AG10803 (cell line): ENCODE measurements at regions not wholly inside any gene's neighbourhood (a gene's known extent, or its start where the extent isn't known, plus 50 kb on each side); places are given as distances from the start of the nearest gene placed in this dataset.

Source experiments
- DNase-seq: peaks from one replicate; pipeline ENCODE4 v3.0.0; 2010; ENCODE audit warnings: low read depth
- H3K4me3 ChIP-seq: 2 replicates; pipeline ENCODE4 v1.5.1; 2011; ENCODE audit warnings: mild to moderate bottlenecking, low read length, control low read depth
- CTCF ChIP-seq: conservative IDR thresholded peaks from 2 replicates; pipeline ENCODE4 v1.5.1; 2011; ENCODE audit warnings: mild to moderate bottlenecking, low read length, control low read depth, inconsistent platforms

- no peak for DNase-seq
- TF ChIP-seq CTCF: no peak
- no peak overlapping the region for H3K4me3 ChIP-seq
These were observed 159.8 kb upstream of the GAS1 start for GRCh38 chr9:87107072-87107471.

DNA sequence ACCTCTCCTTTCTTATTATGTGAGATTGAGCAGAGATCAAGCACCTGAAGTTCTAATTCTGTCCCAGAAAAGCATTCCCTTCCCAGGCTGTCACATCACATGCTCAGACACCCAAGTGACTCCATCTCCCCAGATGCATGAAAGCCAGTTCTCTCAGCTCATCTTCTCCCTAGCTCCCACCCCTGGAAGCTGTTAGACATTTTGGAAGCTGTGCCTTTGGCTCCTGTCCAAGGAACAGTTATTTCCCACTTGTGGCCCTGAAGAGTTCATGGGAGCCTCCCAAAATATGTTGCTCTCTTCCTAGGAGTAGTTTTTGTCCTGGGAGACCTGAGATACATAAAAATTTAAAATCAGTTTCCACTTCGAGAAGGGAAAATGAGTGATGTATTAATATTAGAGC is 161.4 kb upstream of the GAS1 start:
- no peak for TF ChIP-seq CTCF
- no peak for DNase-seq
- H3K4me3 ChIP-seq: no peak overlapping the region

- no peak for TF ChIP-seq CTCF
- DNase-seq: peak; percentile 40
- no peak overlapping the region for H3K4me3 ChIP-seq
These were observed 161.9 kb upstream of the GAS1 start for GRCh38 chr9:87109231-87109631.

DNA sequence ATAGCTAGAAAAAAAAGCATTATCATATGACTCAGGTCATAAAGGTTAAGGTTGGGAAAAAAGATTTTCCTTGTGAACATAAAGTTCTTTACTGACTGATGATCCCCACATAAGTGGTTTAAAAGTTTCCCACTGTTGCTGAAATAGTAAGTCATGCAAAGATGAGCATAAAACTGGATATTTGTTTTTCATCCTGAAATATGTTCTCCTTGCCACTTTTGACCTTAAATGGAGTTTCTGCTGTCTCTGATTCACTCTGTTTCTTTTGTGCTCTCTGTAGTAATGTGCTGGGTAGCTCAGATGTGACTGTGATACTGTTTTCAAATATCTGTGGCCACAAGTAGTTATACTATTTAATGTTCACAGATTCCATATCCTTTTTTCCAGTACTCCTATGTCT is 162.5 kb upstream of the GAS1 start:
- TF ChIP-seq CTCF: no peak
- no peak overlapping the region for H3K4me3 ChIP-seq
- DNase-seq: peak; percentile 77

GRCh38 chr9:87111010-87111409 is 163.7 kb upstream of the GAS1 start:
- no peak for TF ChIP-seq CTCF
- no peak overlapping the region for H3K4me3 ChIP-seq
- DNase-seq: no peak

- DNase-seq: peak; percentile 78
- H3K4me3 ChIP-seq: no peak overlapping the region
- no peak for TF ChIP-seq CTCF
These were observed 165.3 kb upstream of the GAS1 start for GRCh38 chr9:87112656-87113055.

DNA sequence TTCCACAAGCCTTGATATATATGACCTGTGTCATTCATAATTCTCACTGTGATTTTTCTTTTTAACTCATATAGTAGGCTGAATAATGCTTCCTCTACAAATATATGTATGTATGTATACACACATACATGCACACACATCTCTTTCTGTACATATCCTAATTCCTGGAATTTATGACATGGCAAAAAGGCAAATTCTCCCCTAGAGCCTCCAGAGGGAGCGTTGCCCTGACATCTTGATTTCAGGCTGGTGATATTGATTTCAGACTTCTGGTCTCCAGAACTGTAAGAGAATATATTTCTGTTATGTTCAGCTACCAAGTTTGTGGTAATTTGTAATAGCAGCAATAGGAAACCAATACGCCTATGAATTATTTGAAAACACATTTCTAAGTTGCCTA is 166.6 kb upstream of the GAS1 start:
- H3K4me3 ChIP-seq: no peak overlapping the region
- TF ChIP-seq CTCF: no peak; the same call in 1 of the 2 replicates
- DNase-seq: no peak
